HG03521 (cell line): ENCODE measurements at regions not wholly inside any gene's neighbourhood (a gene's known extent, or its start where the extent isn't known, plus 50 kb on each side); places are given as distances from the start of the nearest gene placed in this dataset.

Experiments used
- ATAC-seq: cut with Tn5 transposase; IDR thresholded peaks from one replicate; pipeline ENCODE4 v1.9.1; 2021; ENCODE audit warnings: mild to moderate bottlenecking, moderate library complexity; ENCODE audit not compliant: unreplicated experiment

DNA sequence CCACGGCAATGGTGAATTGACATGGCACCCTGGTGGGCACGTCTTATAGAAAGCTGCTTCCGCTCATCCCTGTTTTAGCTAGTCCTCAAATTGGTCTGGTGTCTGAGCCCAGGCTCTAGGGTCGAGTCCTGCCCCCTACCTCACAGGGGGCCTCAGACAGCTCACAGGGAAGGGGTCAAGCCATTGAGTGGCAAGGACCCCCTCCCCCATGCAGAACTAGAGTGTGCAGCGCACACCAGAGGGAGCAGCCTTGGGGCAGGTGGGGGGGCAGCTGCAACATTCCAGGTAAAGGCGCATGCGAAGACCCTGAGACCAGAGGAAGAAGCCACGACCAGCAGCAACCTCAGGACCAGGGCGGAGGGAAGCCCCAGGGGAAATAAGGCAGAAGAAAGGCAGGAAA is 240.4 kb upstream of the PPP2R2D start:
- no peak for ATAC-seq

DNA sequence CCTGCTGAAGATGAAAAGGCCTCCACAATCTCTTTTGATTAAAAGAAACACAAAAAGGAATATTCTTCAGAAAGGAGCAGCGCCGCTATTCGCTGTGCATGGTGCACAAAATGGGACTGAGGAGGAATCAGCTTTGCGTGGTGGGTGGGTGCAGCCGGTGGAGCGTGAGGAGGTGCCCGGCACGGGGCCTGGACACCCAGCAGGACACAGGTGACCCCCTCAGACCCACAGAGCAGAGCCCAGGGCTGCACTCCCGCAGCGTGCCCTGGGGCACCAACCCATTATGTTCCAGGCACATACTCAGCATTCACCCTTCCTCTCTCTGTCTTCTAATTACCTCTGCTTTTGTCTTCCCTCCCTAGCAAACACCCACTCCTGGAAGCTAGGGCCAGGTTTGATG is 238.0 kb upstream of the PPP2R2D start:
- ATAC-seq = no peak

DNA sequence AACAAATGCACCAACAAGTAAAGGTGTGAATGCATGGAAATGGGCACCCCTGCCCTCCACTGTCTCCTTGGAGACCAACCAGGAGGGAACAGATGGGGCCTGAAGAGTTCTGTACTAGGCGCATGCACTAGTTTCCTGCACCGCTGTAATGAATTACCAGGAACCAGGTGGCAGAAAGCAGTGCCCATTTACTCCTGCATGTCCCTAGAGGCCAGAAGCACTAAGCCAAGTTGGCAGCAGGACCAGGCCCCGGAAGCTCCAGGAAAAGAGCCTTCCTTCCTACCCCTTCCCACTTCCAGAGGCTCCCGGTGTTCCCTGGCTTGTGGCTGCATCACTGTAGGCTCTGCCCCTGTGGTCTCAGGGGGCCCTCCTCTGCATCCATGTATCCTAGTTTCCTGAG is 237.5 kb upstream of the PPP2R2D start:
- ATAC-seq = no peak

DNA sequence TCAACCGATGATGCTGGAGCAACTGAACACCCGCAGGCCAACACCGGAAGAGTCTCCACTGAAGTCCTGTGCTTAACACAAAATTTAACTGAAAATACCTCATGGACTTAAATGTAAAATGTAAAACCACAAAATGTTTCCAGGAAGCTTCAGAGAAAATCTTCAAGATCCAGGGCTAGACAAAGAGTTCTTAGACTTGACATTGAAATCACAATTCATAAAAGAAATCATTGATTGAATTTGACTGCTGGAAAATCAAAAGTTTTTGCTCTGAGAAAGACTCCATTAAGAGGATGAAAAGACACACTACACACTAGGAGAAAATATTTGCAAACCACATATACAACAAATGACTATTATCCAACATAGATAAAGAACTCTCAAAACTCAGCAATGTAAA is 234.7 kb upstream of the PPP2R2D start:
- ATAC-seq = no peak

DNA sequence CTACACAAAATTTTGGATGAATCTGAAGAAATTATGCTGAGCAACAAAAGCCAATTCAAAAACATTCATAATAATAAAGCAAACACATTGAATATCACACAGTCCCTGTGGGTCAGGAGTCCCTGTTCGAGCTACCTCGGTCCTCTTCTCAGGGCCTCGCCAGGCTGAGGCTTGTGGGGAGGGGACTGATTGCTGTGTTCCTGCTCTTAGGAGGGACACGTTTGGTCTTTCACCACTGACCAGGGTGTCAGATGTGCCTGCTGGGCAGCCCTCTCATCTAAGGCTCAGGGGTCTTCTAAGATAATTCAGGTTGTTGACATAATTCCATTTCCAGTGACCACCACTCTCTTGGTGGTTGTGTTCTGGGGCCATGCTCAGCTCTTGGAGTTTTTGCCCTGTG is 233.8 kb upstream of the PPP2R2D start:
- no peak for ATAC-seq

DNA sequence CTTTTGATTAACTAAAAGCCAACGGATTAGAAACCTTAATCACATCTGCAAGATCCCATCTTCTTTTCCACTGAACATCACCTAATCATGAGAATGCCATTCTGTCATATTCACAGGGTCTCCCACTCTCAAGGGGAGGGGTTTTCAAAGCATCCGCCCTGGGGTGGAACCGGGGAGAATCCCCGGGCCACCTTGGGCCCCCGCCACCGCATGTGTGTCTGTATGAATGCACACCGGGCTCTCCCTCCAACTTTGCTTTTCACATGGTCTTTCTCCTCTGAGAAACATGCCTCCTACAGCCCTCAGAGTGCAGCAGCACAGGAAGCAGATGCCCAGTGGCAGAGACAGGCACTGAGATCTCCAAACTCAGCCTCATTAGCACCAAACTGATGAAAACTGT is 233.2 kb upstream of the PPP2R2D start:
- ATAC-seq = no peak

DNA sequence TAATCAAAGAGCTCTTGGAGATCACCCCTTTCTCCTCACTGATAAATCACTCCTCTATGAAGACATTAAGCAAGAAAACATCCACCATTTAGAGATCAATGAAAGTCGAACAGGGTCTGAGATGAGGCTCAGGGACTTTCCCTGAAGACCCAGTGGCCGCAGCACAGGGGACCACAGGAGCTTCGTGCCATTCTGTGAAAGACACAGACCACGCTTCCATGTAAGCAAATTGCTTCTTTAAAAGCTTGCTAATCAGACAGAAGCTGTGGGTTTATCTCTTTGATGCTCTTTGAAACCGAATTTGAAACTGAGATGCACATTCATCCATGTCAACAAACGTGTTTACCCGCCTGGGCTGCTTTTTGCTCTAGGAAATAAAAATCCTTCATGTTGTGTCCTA is 231.9 kb upstream of the PPP2R2D start:
- no peak for ATAC-seq

DNA sequence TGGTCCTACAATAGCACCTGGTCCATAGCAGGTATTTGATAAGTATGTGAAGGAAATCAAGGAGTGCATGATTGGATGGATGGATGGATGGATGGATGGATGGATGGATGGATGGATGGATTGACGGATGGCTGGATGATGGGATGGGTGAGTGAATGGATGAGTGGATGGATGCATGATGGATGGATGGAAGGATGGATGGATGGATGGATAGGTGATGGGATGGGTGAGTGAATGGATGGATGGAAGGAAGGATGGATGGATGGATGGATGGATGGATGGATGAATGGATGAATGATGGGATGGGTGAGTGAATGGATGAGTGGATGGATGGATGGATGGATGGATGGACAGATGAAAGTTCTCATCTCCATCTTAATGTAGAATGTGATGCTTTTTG is 231.0 kb upstream of the PPP2R2D start:
- no peak for ATAC-seq

DNA sequence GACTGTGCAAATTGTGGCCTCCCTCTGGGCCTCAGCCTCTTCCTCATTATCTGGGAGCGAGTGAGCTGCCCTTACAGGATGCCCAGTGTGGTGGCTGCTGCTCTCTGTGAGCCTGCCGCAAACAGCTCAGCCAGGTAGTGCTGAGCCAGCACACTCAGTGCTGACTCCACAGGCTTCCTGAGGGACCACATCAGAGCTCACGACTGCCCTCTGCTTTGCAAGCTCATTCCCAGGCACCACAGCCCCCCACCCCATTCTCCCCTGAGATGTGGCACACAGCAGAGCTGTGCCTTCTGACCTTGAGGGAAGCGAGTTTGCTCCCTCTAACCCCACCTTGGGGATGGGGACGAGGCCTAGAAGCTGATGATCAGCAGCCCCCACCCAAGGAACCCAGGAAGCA is 230.5 kb upstream of the PPP2R2D start:
- no peak for ATAC-seq

DNA sequence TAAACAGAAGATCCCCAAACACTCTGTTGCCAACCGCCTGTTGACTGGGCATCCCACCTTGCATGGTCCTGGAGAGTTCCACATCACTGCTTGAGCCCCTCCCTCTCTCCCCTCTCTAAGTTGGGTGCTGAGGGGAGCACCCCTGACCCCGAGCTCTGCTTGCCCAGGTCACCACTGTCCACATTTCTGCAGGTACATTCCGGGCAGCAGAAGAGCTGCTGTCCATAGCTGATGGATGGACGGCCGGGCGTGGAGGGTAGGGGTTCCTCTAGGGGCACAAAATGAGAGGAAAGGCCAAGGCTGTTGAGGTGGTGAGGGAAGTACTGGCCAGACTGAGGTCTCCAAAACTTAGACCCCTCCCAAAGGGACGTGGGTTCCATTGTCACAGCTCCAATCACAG is 227.4 kb upstream of the PPP2R2D start:
- ATAC-seq = no peak

DNA sequence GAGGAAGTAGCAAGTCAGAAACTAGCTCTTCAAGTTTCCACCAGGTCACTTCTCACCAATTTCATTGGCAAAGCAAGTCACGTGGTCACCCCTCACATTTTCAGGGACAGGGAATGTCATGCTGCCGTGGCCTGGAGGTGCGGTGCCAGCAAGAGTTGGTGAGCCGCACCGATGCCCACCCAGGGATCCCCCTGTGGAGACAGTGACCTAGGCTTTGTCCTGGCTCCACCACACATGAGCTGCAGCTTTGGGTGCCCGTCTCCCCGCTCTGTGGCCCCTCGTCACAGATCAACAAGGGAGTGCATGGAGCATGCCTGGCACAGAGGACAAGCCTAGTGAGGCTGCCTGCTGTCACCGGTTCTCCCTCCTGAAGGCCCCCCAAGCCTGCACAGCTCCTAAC is 226.7 kb upstream of the PPP2R2D start:
- ATAC-seq = no peak

DNA sequence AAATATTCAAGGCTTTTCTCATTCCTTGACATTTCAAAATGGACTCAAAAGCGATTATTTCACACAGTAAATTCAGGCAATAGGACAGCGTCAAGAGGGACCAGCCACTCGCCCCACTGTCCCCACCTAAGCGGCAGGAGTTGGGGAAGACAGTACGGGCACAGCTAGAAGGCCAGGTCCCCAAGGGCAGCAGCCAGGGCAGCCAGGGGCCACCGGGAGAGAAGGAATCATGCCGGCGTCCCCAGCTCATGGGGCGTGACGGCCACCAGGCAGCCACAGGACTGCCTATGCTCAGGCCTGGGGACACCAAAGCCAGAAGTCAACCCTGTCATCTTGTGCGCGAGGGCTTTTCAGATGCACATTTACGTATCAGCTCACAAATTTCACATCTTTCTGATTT is 225.7 kb upstream of the PPP2R2D start:
- no peak for ATAC-seq

DNA sequence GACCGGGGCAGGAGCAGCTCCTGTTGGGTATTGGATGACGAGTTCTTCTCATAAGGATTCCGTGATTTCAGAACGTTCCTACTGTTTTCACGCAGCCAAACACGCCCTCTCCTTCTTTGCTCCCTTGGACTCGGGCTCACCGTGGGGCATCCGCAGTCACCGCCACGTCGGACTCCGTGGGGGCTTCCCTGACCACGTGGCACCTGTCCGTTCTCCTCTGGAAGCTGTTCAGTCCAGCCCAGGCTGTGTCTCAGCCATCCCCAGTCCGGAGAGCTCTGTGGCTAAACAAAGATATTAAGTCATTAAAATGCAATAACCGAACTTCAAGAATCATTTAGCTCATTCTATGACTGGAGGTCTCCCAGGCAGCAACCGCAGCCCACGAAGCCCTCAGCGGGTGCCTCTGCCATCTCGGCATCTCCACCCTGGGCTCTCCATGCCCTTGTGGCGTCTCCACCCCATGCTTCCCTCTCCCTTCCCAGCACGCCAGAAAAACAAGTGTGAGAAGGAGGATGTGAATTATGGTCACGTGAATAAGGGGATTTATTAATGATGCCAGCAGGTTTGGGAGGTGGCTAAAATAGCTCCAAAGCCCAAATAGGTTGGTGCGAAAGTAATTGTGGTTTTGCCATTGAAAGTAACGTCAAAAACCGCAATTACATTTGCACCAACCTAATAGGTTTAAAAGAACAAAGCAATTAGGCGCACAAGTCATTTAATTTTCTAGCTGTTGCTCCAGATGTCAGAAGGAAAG is 224.6 kb upstream of the PPP2R2D start:
- no peak for ATAC-seq

DNA sequence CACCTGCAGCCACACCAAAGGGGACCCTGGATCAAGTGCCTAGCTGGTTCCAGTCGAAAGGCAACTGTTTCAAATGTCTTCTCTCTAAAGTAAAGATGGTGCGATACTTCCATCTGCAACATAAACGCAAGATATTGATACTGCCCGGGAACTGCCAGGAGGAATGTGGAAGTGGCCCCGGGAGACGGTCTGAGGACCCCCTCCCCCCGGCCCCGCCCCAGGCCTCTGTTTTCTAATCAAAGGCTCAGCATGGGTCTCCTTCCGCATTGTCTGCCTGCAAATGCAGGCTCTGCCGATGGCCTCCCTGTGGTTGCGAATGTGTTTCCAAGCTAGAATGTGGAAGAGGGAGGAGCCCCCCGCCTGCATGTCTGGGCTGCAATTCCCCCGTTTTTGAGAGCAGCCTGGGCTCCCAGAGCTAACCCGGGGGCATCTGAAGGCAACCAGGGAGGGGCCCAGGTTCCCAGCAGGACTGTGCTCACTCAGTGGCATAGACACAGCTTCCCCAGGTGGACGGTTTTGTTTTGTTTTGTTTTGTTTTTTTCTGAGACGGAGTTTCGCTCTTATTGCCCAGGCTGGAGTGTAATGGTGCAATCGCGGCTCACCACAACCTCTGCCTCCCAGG is 223.9 kb upstream of the PPP2R2D start:
- ATAC-seq = no peak

DNA sequence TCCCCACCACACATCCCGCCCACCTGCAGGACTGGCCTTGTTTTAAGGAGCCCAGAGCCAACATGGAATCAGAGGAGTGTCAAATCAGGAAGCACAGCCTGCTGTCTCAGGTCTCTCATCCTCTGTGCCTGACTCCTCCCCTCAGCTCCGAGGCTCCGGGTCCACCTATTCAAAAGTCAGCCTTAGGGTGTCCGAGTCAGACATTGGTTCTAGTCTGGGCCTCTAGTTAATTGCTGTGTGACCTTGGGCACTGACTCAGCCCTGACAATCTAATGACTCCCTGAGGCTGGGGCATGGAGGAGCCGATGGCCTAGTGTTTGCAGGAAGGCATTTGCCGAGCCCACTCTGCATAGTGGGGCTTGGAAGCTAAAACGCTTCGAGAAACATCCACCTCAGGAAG is 223.1 kb upstream of the PPP2R2D start:
- no peak for ATAC-seq

DNA sequence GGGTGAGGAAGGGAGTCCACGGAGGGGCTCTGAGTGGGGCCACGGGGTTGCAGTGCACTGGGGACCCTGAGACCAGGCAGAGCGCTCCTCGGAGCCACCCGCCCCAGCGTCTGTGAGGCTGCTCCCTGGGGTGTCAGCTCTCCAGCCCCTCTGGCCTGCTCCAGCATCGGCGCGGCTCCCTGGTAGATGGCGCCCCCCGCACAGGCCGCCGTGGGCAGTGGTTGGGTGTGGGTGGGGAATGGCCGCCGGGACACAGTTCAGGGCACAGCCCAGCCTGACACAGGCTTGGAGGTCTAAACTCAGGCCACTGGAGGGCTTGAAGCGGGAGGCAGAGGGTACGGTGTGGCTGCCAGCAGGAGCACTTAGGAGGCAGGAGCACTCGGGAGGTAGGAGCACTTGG is 222.6 kb upstream of the PPP2R2D start:
- no peak for ATAC-seq

DNA sequence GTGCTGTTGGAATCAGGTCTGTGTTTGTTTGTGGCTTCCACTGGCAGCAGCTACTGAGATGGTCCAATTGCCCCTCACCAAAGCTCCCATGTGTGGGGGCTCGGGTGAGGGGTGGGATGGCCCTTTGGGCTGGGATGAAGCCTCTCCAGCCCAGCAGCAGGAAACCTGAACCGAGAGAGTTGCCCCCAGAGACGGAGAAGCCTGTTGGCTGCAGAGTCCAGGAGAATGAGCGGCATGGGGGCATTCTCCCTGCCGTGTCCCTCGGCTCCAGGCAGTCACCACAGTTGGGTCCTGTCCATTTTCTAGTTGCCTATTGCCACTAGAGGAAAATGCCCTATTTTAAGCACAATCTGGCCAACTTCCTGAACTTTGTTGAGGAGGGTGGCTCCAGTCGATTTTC is 222.2 kb upstream of the PPP2R2D start:
- ATAC-seq = no peak

DNA sequence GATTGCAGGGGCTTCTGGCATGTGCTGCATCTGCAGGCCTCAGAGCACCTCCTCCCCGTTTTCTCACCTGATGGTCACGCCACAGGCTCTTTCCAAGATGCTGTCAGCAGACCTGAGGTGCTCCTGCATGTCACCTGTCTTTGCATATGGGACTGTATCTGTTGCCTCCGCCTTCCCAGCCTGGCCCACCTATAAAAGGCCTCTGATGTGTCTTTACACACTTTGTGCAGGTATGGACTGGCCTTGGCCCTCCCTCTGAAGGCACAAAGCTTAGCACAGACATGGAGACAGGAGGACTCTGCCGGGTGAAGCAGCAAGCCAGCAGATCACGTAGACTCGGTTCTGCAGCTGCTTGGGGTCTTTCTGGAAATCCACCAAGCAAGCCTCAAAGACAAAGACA is 220.9 kb upstream of the PPP2R2D start:
- no peak for ATAC-seq

DNA sequence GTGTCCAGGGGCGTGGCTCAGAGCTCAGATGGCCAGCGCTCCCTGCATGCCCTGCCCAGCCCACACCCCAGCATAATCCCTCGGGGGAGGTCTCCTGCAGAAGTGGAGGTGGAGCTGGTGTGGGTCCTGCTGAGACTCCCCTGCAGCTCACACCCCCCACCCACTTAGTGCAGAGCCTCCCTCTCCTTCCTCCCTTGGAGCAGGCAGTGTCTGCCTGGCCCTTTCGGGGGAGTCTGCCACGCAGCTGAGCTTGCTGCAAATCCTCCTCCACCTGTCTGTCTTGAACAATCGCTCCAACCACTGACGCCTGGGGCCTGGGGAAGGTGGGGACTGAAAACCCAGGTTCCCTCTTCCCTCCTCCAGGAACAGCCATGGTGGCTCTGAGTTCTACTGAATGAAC is 219.7 kb upstream of the PPP2R2D start:
- ATAC-seq = no peak

DNA sequence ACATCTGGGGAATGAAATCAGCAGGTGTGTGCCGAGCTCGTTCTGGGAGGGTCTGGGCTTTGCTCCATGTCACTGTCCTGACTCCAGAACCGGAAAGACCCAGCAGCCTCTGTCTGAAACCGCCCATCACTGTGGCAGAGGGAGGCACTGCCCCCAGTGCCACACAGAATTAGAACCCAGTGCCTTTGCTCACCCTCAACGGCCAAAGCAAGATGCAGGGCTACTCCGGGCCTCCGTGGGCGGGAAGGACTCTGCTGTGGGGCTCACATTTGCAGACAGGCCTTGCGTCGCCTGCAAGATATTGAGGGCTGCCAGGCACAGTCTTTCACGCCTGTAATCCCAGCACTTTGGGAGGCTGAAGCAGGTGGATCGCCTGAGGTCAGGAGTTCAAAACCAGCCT is 219.2 kb upstream of the PPP2R2D start:
- no peak for ATAC-seq

DNA sequence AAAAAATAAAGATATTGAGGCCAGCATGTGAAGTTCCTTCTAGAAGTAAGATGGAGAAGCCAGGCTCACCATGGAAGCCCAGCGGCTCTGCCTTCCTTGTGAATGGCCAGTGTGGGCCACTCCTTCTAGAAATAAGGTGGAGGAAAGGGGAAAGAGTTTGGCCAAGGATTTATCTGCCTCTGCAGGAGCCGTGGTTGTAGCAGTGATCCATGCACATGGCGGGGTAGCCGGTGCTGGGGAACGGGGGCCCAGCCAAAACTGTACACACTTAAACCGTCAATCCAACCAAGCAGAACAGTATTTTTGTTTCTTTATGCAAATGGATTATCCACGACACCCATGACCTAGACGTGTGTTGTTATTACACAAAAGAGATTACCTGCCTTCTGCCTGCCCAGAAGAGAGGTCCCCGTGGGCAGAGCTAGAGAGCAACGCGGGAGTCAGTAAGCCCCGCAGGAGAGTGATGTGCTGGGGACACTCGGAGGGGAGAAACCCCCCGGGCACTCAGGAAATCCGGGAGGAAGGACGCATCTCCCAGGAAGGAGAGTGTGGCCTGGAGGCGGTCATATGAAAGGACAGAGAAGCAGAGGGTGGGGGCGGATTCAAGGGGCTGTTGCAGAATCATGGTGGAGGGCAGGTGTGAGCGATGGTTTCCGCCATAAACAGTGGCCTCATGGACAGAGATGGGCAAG is 218.4 kb upstream of the PPP2R2D start:
- no peak for ATAC-seq

DNA sequence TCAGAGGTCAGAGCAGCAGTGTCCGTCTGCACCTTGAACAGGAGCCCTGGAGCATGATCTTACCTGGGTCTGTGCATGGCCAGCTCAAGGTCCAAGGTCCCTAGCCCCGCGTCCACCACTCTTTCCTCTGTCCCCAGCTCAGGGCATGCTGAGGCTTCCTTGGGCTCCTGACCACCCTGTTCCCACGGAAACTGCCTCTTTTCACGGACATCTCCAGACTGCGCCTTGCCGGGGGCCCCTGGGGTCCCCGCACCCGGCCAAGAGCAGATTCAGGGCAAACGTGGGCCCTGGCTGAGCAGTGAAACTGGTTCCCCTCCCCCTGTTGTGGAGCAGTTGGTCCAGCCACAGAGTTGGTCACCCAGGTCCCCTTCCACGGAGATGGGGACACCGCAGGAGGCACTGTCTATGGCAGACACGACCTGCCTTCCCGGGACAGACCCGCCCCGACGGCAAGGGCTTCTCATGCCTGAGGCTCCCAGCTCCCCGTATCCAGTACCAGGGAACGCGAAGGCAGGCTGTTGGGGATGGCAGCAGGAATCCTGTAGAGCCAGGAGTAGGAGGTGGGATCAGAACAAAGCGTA is 217.4 kb upstream of the PPP2R2D start:
- no peak for ATAC-seq
